Peyer's patch (tissue), 4 donors: ENCODE measurements at regions not wholly inside any gene's neighbourhood (a gene's known extent, or its start where the extent isn't known, plus 50 kb on each side); places are given as distances from the start of the nearest gene placed in this dataset.

ENCODE experiments used
- CTCF ChIP-seq, 6 experiments: fragments of 450-650 bp in 4 of 6; fragments of 200-600 bp in 2 of 6; sonication (generic) in 1 of 6; IDR thresholded peaks; one replicate each; pipeline ENCODE4 v1.5.1; 2017 to 2019; ENCODE audit warnings: antibody characterized with exemption in 6 of 6, mild to moderate bottlenecking in 3 of 6, moderate library complexity in 1 of 6
- POLR2A ChIP-seq, 2 donors: fragments of 450-650 bp; IDR thresholded peaks; one replicate each; pipeline ENCODE4 v1.5.1; 2017; ENCODE audit warnings: antibody characterized with exemption in 2 of 2, mild to moderate bottlenecking in 2 of 2, moderate library complexity in 2 of 2

- TF ChIP-seq CTCF (IDR thresholded peaks at IDR 0.05) = no peak
- no peak for TF ChIP-seq POLR2A (IDR thresholded peaks at IDR 0.05)
Observed at GRCh38 chr1:172821609-172822274, 162.8 kb downstream of the FASLG start.
